RPMI7951 (cell line): ENCODE measurements at regions not wholly inside any gene's neighbourhood (a gene's known extent, or its start where the extent isn't known, plus 50 kb on each side); places are given as distances from the start of the nearest gene placed in this dataset.
A peak's percentile ranks its signal among the peaks of the same experiment; 100 is the strongest.

Source experiments
- DNase-seq: peaks from one replicate; pipeline ENCODE4 v3.0.0-alpha.2; 2012; ENCODE audit warnings: low read depth

- peak; percentile 6 for DNase-seq
These were observed 99.1 kb downstream of the SNX18 start for GRCh38 chr5:54616518-54617220.

DNA sequence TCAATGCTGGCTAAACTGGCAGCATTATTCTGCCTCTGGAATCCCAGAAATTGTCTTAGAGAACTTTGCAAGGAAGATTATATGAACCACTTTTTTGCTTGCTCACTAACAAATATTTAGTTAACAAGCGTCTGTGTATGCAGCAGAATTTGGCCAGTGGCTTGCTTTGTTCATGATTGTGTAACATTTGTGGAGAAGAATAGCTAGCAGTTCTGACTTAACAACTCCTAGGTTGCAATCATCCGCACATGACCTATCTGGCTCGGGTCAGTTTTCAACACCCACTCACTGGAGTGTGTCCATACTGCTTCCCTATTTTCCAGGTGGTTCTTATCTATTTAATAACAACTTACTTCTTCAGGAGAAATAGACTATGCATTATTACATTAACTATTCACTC lies 98.5 kb downstream of the SNX18 start:
- no peak for DNase-seq

DNA sequence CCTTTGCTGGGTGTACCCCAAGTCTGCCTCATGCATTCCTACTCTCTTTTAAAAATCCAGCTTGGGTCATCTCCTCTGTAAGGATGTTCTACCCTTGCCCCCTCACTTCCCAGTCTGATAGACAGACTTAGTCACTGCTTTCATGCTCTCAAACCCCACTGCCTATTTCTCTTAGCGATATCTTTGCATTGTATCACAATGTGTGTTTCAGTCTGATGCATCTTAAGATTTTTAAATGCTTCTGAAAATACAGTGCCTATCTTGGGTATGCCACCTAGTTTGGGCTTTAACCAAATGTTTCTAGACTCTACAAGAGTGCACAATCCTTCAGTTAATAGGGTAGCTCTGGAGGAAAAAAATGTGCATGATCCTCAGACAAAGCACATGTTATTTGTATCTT lies 97.8 kb downstream of the SNX18 start:
- no peak for DNase-seq

- no peak for DNase-seq
These were observed 95.2 kb downstream of the SNX18 start for GRCh38 chr5:54612711-54613110.

DNA sequence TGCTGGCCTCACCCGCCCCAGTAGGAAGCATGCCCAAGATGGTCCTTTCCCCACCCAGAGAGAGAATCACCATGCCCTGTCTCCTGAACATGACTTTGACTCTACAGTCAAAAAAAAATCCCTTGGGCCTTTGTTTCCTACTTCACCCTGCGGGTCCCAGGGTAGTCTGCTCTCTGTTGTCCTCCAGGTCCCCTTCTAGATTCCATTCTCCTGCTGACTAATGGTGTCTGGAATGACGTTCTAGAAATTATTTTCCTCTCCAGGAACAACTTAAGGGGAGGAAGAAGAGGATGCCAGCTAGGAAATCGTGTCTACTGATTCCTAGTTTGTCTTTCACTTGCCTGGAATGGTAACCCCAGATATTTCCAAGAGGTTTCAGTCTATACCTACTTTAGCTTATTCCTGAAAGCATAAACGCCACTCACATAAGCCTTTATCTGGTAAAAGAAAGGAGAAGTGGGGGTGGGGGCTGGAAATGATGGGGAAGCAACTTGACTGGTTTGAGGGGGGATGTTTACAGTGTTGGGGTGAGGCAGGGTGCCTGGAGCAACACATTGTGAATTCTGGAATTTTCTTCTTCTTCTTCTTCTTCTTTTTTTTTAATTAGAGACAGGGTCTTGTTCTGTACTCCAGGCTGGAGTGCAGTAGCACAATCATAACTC lies 93.9 kb downstream of the SNX18 start:
- peak; percentile 13 for DNase-seq

DNA sequence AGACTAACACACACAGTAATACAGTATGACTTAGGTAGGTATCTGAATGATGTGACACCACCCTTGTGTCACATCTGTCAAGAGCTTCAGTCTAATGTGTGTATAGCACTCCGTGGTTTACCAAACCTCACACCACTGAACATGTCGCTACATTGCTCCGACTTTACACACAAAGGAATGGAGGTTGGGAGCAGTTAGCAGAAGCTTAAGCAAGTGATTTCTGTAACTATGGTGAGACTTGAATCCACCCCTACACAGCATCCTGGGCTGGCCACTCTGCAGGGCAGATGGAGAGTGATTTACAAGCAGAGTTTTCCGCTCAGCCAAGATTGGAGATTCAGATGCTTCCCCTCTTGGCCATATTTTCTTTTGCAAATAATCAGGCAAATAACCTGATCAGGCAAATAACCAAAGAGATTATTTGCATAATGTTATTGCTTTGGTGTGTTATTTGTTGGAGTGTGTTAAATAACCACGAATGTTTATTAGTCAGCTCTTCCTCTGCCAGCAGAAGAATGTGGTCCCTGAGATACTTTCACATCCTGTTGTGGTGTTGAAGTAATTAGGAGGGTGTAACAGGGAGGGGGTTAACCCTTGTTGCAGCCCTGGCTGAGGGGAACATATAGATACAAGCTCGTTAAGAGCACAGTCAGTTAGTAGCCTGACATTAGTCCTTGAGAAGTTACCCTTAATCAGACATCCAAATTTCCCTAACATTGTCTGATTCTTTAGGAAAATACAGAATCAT lies 92.8 kb downstream of the SNX18 start:
- DNase-seq = peak; percentile 18

DNA sequence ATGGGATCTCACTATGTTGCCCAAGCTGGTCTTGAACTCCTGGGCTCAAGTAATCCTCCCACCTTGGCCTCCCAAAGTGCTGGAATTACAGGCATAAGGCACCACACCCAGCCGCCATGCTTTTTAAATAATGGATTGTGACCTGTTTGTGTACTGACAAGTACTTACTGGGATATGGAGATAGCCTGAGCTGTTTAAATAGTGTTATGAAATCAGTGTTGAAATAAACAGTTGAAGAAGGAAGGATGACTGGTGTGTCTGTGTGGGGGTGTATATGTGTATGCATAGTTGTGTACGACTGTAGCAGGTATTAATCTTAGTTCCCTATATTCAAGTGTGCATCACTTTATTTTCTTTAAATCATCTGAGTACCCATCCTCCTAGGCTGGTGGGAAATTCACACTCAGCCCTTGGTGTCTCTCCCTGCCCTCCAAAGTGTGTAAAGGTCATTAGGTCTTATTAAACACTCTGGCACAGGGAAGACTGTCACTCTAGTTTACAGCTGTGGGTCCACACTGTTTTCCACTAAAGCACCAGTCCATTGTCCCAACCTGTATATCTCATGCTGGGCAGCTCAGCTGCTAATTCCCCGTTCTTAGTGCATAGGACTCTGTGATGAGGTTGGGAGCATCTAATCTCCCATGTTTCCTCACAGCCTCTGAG lies 91.0 kb downstream of the SNX18 start:
- DNase-seq = no peak

DNA sequence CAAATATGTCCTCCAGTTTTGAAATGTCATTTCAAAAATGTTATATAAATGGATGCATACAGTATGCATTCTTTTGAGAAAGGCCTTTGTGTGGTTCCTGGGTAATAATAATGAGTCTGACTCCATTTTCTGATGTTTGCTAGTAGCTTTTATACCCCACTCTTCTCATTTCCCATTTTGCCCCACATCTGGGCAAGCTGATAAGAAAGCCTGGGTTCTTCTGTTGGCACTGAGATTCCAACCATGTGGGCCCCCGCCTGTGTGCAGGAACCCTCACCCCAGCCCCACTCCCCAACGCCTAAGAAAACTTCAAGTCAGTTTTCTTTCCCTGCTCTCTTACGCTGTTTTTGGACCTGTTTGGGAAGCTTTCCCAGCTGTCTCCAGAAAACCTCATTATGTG lies 89.4 kb downstream of the SNX18 start:
- DNase-seq = no peak

DNA sequence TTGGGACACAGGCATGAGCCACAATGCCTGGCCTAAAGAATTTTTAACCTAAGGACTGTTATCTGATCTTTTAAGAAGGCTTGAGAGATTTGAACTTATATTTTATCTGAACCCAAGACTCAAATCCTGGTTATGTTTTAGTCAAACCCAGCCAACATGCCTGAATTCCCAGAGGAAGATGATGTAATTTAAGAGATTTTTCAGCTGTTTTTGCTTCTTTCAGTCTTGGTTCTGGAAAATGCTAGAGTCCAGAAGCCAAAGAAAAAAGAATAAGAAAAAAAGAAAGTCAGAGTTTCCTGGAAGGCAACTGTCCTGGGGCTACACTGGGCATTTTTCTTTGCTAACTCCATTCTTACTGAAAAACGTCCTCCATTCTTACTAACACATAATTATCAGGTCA lies 85.8 kb downstream of the SNX18 start:
- no peak for DNase-seq

GRCh38 chr5:54602475-54602874 lies 84.9 kb downstream of the SNX18 start:
- no peak for DNase-seq

- DNase-seq = peak; percentile 35
These were observed 84.1 kb downstream of the SNX18 start for GRCh38 chr5:54601411-54602230.
